Right lobe of liver (tissue), 6 donors: ENCODE measurements at regions not wholly inside any gene's neighbourhood (a gene's known extent, or its start where the extent isn't known, plus 50 kb on each side); places are given as distances from the start of the nearest gene placed in this dataset.
"Not testable (repeated sequence)": the region's sequence is repeated elsewhere in the genome, so short reads cannot be mapped to it uniquely, and the experiment has no call there.

ENCODE experiments used
- ATAC-seq, 4 donors: fragments of 200-7000 bp; cut with Tn5 transposase; one replicate each; pipeline ENCODE4 v1.9.1; 2020; ENCODE audit warnings: mild to moderate bottlenecking in 4 of 4, moderate library complexity in 4 of 4
- DNase-seq, 3 donors: peaks; one replicate each; pipeline ENCODE4 v3.0.0-alpha.2; 2020
- H3K27ac ChIP-seq, 3 donors: fragments of 200-600 bp; one replicate each; pipeline ENCODE4 v1.8.0; 2022
- H3K27me3 ChIP-seq, 2 donors: fragments of 200-600 bp; one replicate each; pipeline ENCODE4 v1.8.0; 2022
- H3K36me3 ChIP-seq, 4 donors: fragments of 200-600 bp; sonication (generic) in 1 of 4; one replicate each; pipeline versions ENCODE4 v1.5.1 to v1.8.0; 2017 to 2022; ENCODE audit warnings: control low read depth in 1 of 4
- H3K4me1 ChIP-seq, 4 donors: fragments of 200-600 bp; sonication (generic) in 1 of 4; one replicate each; pipeline versions ENCODE4 v1.5.1 to v1.8.0; 2017 to 2022; ENCODE audit warnings: control low read depth in 1 of 4
- H3K4me3 ChIP-seq, 3 donors: fragments of 200-600 bp; one replicate each; pipeline ENCODE4 v1.8.0; 2022
- H3K9me3 ChIP-seq, 4 donors: fragments of 200-600 bp; sonication (generic) in 1 of 4; one replicate each; pipeline versions ENCODE4 v1.5.1 to v1.8.0; 2017 to 2022; ENCODE audit warnings: control low read depth in 1 of 4
- CTCF ChIP-seq, 4 donors: fragments of 200-600 bp in 3 of 4; fragments of 450-650 bp in 1 of 4; IDR thresholded peaks; one replicate each; pipeline versions ENCODE4 v1.5.1 to v1.8.0; 2016 to 2022; ENCODE audit warnings: antibody characterized with exemption in 4 of 4, mild to moderate bottlenecking in 2 of 4
- POLR2A ChIP-seq: fragments of 450-650 bp; IDR thresholded peaks from one replicate; pipeline ENCODE4 v1.6.1; 2017; ENCODE audit warnings: antibody characterized with exemption, mild to moderate bottlenecking
- WGBS: methylation state at CpG from one replicate; pipeline ENCODE4 v1.1.6; 2018; ENCODE audit warnings: low coverage, low lambda C conversion rate; ENCODE audit not compliant: insufficient coverage; ENCODE audit errors: missing lambda C conversion rate; 5-methylcytosine and 5-hydroxymethylcytosine counted together
- intact Hi-C, 2 donors: fragments of 100-400 bp; cut with DNase I; formaldehyde crosslinking; loops; one replicate each; pipeline versions ENCODE4 v1.11.2 to v1.14.1; 2022
- donor health status: DM: no; HTN: yes; CAD: no.
- donor health status: DM: no; HTN: no; CAD: no.
- donor health status: DM: no; HTN: no; CAD: no.
- donor health status: DM: no; HTN: yes; CAD: no.
- donor health status: DM: no; HTN: yes; CAD: no.

GRCh38 chr5:37950436-37950835 is 110.6 kb upstream of the GDNF start:
- no peak overlapping the region for H3K27ac ChIP-seq
- H3K36me3 ChIP-seq = no peaks in the 10 kb centered on the region
- H3K9me3 ChIP-seq = no peaks in the 10 kb centered on the region
- no peak for ATAC-seq
- intact Hi-C loops = no loop called here
- WGBS = 27% methylated on average over 1 of the region's 1 CpG
- TF ChIP-seq POLR2A (no peak), CTCF (IDR thresholded peaks at IDR 0.05) (no peak)
- DNase-seq = no peak
- H3K4me3 ChIP-seq = no peak overlapping the region
- no peaks in the 10 kb centered on the region for H3K27me3 ChIP-seq
- no peaks in the 10 kb centered on the region for H3K4me1 ChIP-seq

DNA sequence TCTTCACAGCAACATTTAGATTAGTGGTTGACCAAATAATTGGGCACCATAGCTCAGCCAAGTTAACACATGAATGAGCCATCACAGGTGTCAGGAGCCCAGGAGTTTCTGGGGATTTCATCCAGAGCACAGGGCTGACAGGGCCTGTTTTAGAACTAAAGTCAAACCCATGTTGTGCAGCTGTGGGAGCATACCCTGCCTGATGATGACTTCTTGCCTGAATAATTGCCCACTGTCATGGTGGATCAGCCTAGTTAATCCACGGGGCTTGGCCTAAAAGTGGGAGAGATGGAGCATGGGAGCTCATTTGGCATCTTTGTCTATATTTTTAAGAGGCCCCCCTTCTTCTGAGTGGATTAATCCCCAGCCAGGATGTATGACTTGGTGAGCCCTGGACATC is 105.6 kb upstream of the GDNF start:
- ATAC-seq = no peak
- Histone ChIP-seq H3K36me3 (no peaks in the 10 kb centered on the region), H3K4me3 (no peak overlapping the region), H3K27me3 (no peaks in the 10 kb centered on the region), H3K4me1 (no peaks in the 10 kb centered on the region), H3K9me3 (no peaks in the 10 kb centered on the region), H3K27ac (no peak overlapping the region)
- no peak for DNase-seq
- TF ChIP-seq CTCF (IDR thresholded peaks at IDR 0.05) (no peak), POLR2A (no peak)
- intact Hi-C loops = no loop called here
- WGBS = 67% methylated on average over 1 of the region's 1 CpG

- intact Hi-C loops = not testable (repeated sequence)
- WGBS = 83% methylated on average over 2 of the region's 2 CpGs
Measured at GRCh38 chr5:37943136-37943535, 103.3 kb upstream of the GDNF start.

DNA sequence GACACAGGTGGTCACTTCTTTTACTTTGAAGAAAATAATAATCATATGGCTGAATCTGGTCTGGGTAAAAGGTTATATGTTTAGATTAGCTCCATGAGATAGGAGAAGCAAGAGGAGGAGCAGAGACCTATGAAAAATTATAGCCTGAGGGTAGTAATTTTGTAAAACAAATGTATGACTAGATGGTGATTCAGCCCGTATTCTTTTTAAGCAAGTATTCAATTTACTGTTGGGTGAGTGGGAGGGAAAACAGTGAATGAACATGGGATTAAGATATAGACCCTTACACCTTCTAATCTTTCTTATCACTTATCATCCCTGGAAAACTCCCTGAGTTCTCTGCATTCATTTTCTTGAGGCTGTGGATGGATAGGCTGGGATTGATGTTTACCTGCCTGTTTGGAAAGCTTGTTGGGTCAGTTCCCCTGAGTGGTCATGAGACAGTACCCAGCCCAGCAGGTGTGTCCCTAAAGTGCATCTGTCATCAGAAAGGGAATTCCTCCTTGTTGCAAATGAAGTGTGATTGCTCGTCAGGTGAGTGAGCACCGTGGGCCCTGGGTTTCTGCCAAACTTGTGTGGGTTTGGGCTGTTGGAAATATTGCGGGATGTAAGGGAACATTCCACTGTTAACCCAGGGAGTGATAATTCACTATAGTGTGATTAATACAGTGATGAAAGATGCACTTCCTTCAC is 101.2 kb upstream of the GDNF start:
- no peak for TF ChIP-seq POLR2A
- no peak for TF ChIP-seq CTCF (IDR thresholded peaks at IDR 0.05)
- WGBS = 52% methylated on average over 4 of the region's 4 CpGs
- intact Hi-C loops = no loop called here

More at GRCh38 chr5:37943136-37943535, 103.3 kb upstream of the GDNF start:
- not testable (repeated sequence) for H3K36me3 ChIP-seq, H3K9me3 ChIP-seq, DNase-seq, H3K4me1 ChIP-seq, H3K4me3 ChIP-seq, H3K27me3 ChIP-seq, H3K27ac ChIP-seq, ATAC-seq

DNA sequence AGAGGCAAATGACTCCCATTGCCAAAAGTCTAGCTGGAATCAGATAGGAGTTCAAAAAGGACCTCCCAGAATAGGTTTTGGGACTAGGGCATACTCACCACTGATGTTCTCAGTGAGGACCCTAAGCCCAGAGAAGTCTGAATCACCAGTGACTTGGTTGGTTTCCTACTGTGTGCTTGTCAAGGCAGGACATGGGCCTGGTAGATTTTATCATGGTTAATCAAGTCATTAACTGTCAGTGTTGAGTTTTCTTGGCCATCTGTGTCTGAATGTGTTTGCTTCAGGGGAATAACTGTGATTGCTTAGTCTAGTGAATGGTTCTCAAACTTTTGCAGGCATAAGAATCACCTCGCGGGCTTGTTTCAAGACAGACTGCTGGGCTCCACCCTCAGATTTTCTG is 99.0 kb upstream of the GDNF start:
- H3K36me3 ChIP-seq = no peaks in the 10 kb centered on the region
- TF ChIP-seq CTCF (IDR thresholded peaks at IDR 0.05) = no peak
- no peak for TF ChIP-seq POLR2A
- DNase-seq (no peak), ATAC-seq (no peak)
- no peaks in the 10 kb centered on the region for H3K27me3 ChIP-seq
- 100% methylated on average over 2 of the region's 2 CpGs for WGBS
- intact Hi-C loops = no loop called here
- H3K4me3 ChIP-seq = no peak overlapping the region
- no peaks in the 10 kb centered on the region for H3K9me3 ChIP-seq
- no peaks in the 10 kb centered on the region for H3K4me1 ChIP-seq
- no peak overlapping the region for H3K27ac ChIP-seq

More for the DNA sequence above, 101.2 kb upstream of the GDNF start:
- H3K27me3 ChIP-seq = no peaks in the 10 kb centered on the region
- no peaks in the 10 kb centered on the region for H3K9me3 ChIP-seq
- no peak overlapping the region for H3K4me3 ChIP-seq
- ATAC-seq = no peak
- H3K36me3 ChIP-seq = no peaks in the 10 kb centered on the region
- no peak overlapping the region for H3K27ac ChIP-seq
- H3K4me1 ChIP-seq = no peaks in the 10 kb centered on the region
- no peak for DNase-seq
